ENCODE measurements at regions not wholly inside any gene's neighbourhood (a gene's known extent, or its start where the extent isn't known, plus 50 kb on each side); places are given as distances from the start of the nearest gene placed in this dataset.

- TF ChIP-seq EZH2 (optimal IDR thresholded peaks at IDR 0.05; ENCODE audit: low read depth, low read length) (no peak), CTCF (IDR thresholded peaks at IDR 0.05; ENCODE audit: low read length) (peak; percentile 19; the same call in 1 of the 2 replicates), EZH2phosphoT487 (IDR thresholded peaks at IDR 0.05; ENCODE audit: low read length) (no peak)
These were observed 84.8 kb upstream of the PRKAR2B start for GRCh38 chr7:106959753-106960152.

Data from MM.1S (cell line).